PFSK-1 (cell line): ENCODE measurements at regions not wholly inside any gene's neighbourhood (a gene's known extent, or its start where the extent isn't known, plus 50 kb on each side); places are given as distances from the start of the nearest gene placed in this dataset.

ENCODE experiments used
- POLR2AphosphoS5 ChIP-seq: IDR thresholded peaks from 2 replicates; pipeline ENCODE4 v1.6.1; 2012; ENCODE audit warnings: low read depth, mild to moderate bottlenecking, control low read depth, low read length, moderate library complexity
- SIN3A ChIP-seq: IDR thresholded peaks from 2 replicates; pipeline ENCODE4 v1.6.1; 2012; ENCODE audit warnings: mild to moderate bottlenecking, low read length, moderate library complexity, borderline replicate concordance; ENCODE audit not compliant: insufficient read depth
- TAF1 ChIP-seq: IDR thresholded peaks from 2 replicates; pipeline ENCODE4 v1.6.1; 2012; ENCODE audit warnings: low read length, control low read depth, borderline replicate concordance; ENCODE audit not compliant: insufficient read depth

GRCh38 chr15:58308742-58309355 is 122.9 kb upstream of the LIPC start:
- TF ChIP-seq POLR2AphosphoS5 (no peak), TAF1 (no peak), SIN3A (no peak)
